GM12865 (cell line): ENCODE measurements at regions not wholly inside any gene's neighbourhood (a gene's known extent, or its start where the extent isn't known, plus 50 kb on each side); places are given as distances from the start of the nearest gene placed in this dataset.

Experiments
- DNase-seq: peaks from one replicate; pipeline ENCODE4 v3.0.0; 2010; ENCODE audit warnings: low read depth
- H3K4me3 ChIP-seq: 2 replicates; pipeline ENCODE4 v1.5.1; 2011; ENCODE audit warnings: mild to moderate bottlenecking, low read depth, low read length, control low read depth
- CTCF ChIP-seq: IDR thresholded peaks from 2 replicates; pipeline ENCODE4 v1.5.1; 2011; ENCODE audit warnings: low read length, control low read depth, low read depth, inconsistent platforms; ENCODE audit not compliant: insufficient read depth; ENCODE audit errors: missing control alignments

- no peak overlapping the region for H3K4me3 ChIP-seq
These were observed 1957.0 kb upstream of the AGA start for GRCh38 chr4:179399054-179399782.

GRCh38 chr4:179415037-179415846 lies 1973.0 kb upstream of the AGA start:
- no peak overlapping the region for H3K4me3 ChIP-seq
- TF ChIP-seq CTCF: no peak
- no peak for DNase-seq

More at GRCh38 chr4:179399054-179399782, 1957.0 kb upstream of the AGA start:
- no peak for TF ChIP-seq CTCF
- DNase-seq: no peak

GRCh38 chr4:179415847-179416223 lies 1973.6 kb upstream of the AGA start:
- no peak for TF ChIP-seq CTCF
- DNase-seq: no peak
- H3K4me3 ChIP-seq: no peak overlapping the region

GRCh38 chr4:179417357-179417756 lies 1975.1 kb upstream of the AGA start:
- TF ChIP-seq CTCF: no peak
- no peak overlapping the region for H3K4me3 ChIP-seq
- DNase-seq: no peak

GRCh38 chr4:179437962-179438361 lies 1995.7 kb upstream of the AGA start:
- no peak for TF ChIP-seq CTCF
- no peak for DNase-seq
- H3K4me3 ChIP-seq: no peak overlapping the region

- no peak for TF ChIP-seq CTCF
- no peak overlapping the region for H3K4me3 ChIP-seq
- no peak for DNase-seq
These were observed 1999.4 kb upstream of the AGA start for GRCh38 chr4:179441596-179441995.
